RWPE1 (cell line): ENCODE measurements at regions not wholly inside any gene's neighbourhood (a gene's known extent, or its start where the extent isn't known, plus 50 kb on each side); places are given as distances from the start of the nearest gene placed in this dataset.

Experiments used
- CTCF ChIA-PET: fragments of 350-600 bp; sonication (Branson Sonifier 250); formaldehyde crosslinking; extraction: SDS; loops from one replicate; lab custom pipeline; 2021; lab: Yijun Ruan, JAX
- POLR2A ChIA-PET: fragments of 400-600 bp; formaldehyde crosslinking; extraction: SDS; loops from one replicate; lab custom pipeline; 2020; ENCODE audit warnings: antibody characterized with exemption; ENCODE audit not compliant: low non-redundant PET; lab: Yijun Ruan, JAX
- DNase-seq: peaks from one replicate; pipeline ENCODE4 v3.0.0; 2012; ENCODE audit warnings: low spot score
- H3K27ac ChIP-seq: fragments of 450-650 bp; 2 replicates; pipeline ENCODE4 v1.5.1; 2017
- TF ChIP-seq, protein P1 (sequence below): fragments of 450-650 bp; conservative IDR thresholded peaks from 2 replicates; pipeline ENCODE4 v1.5.1; 2017; ENCODE audit warnings: low read depth, mild to moderate bottlenecking

DNA sequence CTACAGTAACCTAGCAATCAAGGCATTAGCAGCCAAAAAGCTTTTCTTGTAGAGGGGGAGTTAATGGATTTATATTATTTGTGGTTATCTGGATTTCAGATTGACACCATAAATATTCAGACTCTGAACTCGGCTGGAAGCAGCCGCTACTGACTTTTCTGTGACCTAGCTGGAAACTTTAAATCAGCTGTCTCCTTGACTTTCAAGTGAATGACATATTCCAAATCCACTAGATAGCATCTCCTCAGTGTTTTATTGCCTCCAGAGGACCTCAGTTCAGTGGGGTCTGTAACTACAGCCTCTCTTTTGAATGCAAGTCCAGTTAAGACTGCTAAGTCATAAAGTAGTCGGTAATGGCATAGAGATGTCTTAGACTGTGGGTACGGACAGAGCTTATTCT is 448.5 kb downstream of the NUF2 start:
- TF ChIP-seq, protein P1, sequence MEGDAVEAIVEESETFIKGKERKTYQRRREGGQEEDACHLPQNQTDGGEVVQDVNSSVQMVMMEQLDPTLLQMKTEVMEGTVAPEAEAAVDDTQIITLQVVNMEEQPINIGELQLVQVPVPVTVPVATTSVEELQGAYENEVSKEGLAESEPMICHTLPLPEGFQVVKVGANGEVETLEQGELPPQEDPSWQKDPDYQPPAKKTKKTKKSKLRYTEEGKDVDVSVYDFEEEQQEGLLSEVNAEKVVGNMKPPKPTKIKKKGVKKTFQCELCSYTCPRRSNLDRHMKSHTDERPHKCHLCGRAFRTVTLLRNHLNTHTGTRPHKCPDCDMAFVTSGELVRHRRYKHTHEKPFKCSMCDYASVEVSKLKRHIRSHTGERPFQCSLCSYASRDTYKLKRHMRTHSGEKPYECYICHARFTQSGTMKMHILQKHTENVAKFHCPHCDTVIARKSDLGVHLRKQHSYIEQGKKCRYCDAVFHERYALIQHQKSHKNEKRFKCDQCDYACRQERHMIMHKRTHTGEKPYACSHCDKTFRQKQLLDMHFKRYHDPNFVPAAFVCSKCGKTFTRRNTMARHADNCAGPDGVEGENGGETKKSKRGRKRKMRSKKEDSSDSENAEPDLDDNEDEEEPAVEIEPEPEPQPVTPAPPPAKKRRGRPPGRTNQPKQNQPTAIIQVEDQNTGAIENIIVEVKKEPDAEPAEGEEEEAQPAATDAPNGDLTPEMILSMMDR: no peak
- DNase-seq: no peak
- no peak overlapping the region for H3K27ac ChIP-seq
- POLR2A ChIA-PET: no interaction called here
- CTCF ChIA-PET: no interaction called here

DNA sequence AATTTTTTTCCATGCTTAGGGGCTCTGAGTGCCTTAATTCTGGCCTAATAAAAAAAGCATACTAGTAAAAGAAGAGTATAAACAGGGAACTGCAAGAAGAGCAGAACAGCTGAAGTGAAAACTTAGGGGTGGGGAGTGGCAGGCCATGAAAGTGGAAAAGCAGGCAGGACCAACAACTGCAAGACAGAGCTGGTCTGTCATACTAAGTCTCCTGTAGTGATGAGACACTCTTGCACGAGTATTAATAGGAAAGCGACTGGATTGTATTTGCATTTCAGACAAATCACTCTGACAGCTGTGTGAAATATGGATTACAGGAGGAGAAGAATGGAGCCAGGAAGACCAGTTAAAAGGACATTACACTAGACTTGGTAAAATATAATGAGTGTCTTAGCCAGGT is 449.9 kb downstream of the NUF2 start:
- no peak overlapping the region for H3K27ac ChIP-seq
- TF ChIP-seq, protein P1: no peak
- CTCF ChIA-PET: no interaction called here
- POLR2A ChIA-PET: no interaction called here
- DNase-seq: no peak

DNA sequence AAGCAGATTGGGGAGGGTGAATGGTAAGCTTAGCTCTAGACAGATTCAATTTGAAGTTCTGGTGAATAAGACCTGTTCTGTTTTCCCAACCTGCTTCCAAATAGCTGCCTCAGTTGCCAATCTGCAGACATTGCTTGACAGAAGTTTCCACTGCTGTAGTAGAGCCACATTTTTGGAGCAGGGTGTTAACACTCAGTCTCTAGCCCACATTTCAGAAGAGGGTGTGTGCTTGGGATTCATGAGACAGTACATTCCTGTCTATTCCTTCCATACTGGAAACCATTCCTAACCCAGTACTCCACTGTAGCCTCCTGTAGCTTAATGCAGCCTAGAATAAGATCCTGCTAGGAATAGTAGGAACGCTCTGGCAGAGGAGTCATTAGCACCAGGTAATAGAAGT is 450.5 kb downstream of the NUF2 start:
- TF ChIP-seq, protein P1: no peak
- POLR2A ChIA-PET: no interaction called here
- no peak overlapping the region for H3K27ac ChIP-seq
- CTCF ChIA-PET: no interaction called here
- DNase-seq: no peak

DNA sequence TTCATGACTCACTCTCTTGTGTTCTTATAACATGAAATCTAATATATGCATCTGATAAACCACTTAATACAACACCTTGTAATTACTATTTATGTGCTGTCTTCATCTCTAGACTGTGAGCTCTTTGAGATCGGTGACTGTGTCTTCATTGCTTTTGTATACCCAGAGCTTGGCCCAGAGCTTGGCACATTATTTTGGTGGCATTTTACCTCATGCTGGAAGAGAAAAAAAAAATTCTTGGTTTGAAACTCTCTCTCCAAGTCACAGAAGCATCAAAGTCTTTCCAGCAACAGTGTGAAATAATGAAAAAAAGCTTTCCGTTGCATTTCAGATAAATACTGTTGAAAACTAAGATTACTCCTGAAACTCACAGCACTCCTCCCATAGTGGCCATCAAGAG is 451.6 kb downstream of the NUF2 start:
- TF ChIP-seq, protein P1: no peak

DNA sequence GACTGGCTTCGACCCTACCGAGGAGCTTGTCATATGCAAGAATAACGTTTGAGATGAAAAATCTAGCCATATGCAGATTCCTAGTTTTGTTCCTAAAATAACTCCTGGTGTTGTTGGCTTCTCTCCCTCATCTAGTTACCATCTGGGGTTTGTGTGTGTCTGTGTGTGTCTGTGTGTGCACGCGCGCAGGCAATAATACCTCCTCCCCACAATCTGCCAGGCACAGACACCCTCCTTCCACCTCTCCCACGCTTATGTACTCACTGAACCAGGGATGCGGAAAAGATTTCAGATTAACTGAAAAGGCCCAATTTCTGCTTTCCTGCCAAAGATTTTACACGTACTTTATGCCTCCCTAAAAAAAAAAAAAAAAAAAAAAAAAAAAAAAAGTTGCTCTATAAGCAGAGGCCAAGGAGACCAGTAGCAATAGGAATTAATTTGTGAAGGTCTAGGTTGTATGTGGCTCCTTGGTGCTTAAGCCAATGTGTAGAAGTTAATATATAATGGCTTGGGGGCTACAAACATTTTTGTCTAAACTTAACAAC is 452.7 kb downstream of the NUF2 start:
- DNase-seq: no peak
- TF ChIP-seq, protein P1: no peak
- ChIA-PET CTCF (no interaction called here), POLR2A (no interaction called here)
- no peak overlapping the region for H3K27ac ChIP-seq

More for the DNA sequence above, 451.6 kb downstream of the NUF2 start:
- CTCF ChIA-PET: no interaction called here
- POLR2A ChIA-PET: no interaction called here
- no peak overlapping the region for H3K27ac ChIP-seq
- no peak for DNase-seq

DNA sequence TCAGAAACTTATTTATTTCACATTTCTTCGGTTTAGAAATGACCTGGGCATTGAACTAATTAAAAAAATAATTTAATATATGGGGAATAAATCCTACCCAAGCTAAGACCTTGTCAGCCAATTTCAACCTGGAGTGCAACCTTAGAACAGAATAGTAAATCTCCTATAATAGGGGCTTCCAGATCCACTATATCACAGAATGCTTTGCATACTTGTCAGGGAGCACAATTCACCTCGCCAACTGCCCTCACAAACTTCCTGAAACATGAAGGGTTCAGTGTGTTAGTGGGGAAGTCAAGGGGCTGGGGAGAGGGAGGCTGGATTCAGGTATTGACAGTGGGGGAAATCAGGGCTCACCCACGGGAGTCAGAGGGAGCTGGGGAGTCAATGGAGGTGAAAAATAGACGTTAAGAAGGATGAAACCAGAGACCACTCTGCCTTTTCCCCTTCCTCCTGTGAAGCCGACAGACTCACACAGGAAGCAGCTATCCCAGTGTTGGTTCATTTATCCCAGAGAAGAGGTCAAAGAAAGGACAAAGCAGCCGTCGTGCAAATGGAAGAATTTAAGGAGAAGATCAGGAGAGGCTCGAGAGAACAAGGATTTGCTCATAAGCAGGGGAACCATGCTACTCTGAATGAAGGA is 453.3 kb downstream of the NUF2 start:
- POLR2A ChIA-PET: no interaction called here
- CTCF ChIA-PET: no interaction called here
- TF ChIP-seq, protein P1: no peak
- DNase-seq: no peak
- no peak overlapping the region for H3K27ac ChIP-seq
